ENCODE measurements at regions not wholly inside any gene's neighbourhood (a gene's known extent, or its start where the extent isn't known, plus 50 kb on each side); places are given as distances from the start of the nearest gene placed in this dataset.
"Not testable (repeated sequence)": the region's sequence is repeated elsewhere in the genome, so short reads cannot be mapped to it uniquely, and the experiment has no call there.

GRCh38 chr17:20840453-20840852 lies 202.4 kb downstream of the USP22 start:
- TF ChIP-seq CTCF (conservative IDR thresholded peaks at IDR 0.05; ENCODE audit: low read length); EZH2phosphoT487 (IDR thresholded peaks at IDR 0.05; ENCODE audit: borderline replicate concordance): not testable (repeated sequence)

Measured in Loucy (cell line).